ENCODE measurements at regions not wholly inside any gene's neighbourhood (a gene's known extent, or its start where the extent isn't known, plus 50 kb on each side); places are given as distances from the start of the nearest gene placed in this dataset.

DNA sequence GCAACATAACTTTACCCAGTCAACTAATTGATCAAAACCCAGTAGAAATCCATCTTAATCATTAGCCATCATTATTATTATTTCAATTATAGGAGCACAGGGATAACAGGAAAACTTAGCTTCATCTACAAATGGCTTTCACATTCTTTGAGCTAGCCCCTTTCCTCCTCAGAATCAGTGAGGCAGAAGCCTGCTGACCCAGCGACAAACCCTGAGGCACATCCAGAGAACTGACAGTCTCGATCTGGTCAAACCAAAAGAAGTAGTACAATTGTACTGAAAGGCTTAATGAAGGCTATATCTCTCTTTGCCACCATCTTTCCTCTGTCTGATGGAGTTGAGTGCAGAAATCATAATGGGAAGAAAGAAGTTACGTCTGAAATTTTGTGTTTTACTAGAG, 109.8 kb upstream of the ARID2 start:
- no peak overlapping the region for H2BK12ac ChIP-seq (ENCODE audit: low read length in 2 of 2)
- H3K9ac ChIP-seq (ENCODE audit: low read length), result no peak overlapping the region
- DNase-seq, result no peak
- no peak overlapping the region for H4K91ac ChIP-seq (ENCODE audit: low read length)
- peaks cover 2% of the 10 kb centered on the region for H3K4me1 ChIP-seq (ENCODE audit: control insufficient read depth, insufficient read depth, low read depth, low read length)
- no peak overlapping the region for H2AK5ac ChIP-seq (ENCODE audit: low read length, severe bottlenecking)
- H3K27ac ChIP-seq (ENCODE audit: low read length, poor library complexity, severe bottlenecking), result no peak overlapping the region
- H2BK15ac ChIP-seq (ENCODE audit: low read depth, poor library complexity, severe bottlenecking), result no peak overlapping the region
- WGBS, result 96% methylated on average over 3 of the region's 3 CpGs
- H3K14ac ChIP-seq (ENCODE audit: low read length in 2 of 2), result no peak overlapping the region
- H3K4me2 ChIP-seq (ENCODE audit: low read length, poor library complexity, severe bottlenecking), result no peak overlapping the region
- H3K23ac ChIP-seq (ENCODE audit: low read length in 2 of 2), result no peak overlapping the region
- no peak overlapping the region for H4K8ac ChIP-seq (ENCODE audit: low read length)
- H2BK120ac ChIP-seq (ENCODE audit: low read depth, low read length), result no peak overlapping the region
- H3K79me1 ChIP-seq (replicated peaks; ENCODE audit: low read length, poor library complexity, severe bottlenecking), result no peaks in the 10 kb centered on the region
- no peak overlapping the region for H2BK5ac ChIP-seq (ENCODE audit: low read depth, low read length, poor library complexity, severe bottlenecking)
- H3K9me3 ChIP-seq (ENCODE audit: control insufficient read depth, low read length), result peaks cover 6% of the 10 kb centered on the region
- H3K27me3 ChIP-seq (ENCODE audit: control insufficient read depth in 1 of 2, insufficient read depth in 1 of 2, low read length in 2 of 2), result no peaks in the 10 kb centered on the region
- no peak overlapping the region for H3K4ac ChIP-seq (ENCODE audit: low read depth in 1 of 2, low read length in 2 of 2)
- H2AFZ ChIP-seq (ENCODE audit: low read depth, low read length), result no peak overlapping the region
- no peak overlapping the region for H3K4me3 ChIP-seq (ENCODE audit: insufficient read depth in 1 of 2, low read depth in 1 of 2, low read length in 2 of 2)
- H3K36me3 ChIP-seq (ENCODE audit: control insufficient read depth in 1 of 2, insufficient read depth in 2 of 2, low read depth in 1 of 2, low read length in 2 of 2), result no peaks in the 10 kb centered on the region
- H3K18ac ChIP-seq (ENCODE audit: low read depth in 1 of 2, low read length in 2 of 2), result no peak overlapping the region

- H2AFZ ChIP-seq (ENCODE audit: low read depth, low read length), result no peak overlapping the region
- no peak overlapping the region for H3K14ac ChIP-seq (ENCODE audit: low read length in 2 of 2)
- H2BK120ac ChIP-seq (ENCODE audit: low read depth, low read length), result no peak overlapping the region
- H3K27ac ChIP-seq (ENCODE audit: low read length, poor library complexity, severe bottlenecking), result no peak overlapping the region
- no peak overlapping the region for H2BK15ac ChIP-seq (ENCODE audit: low read depth, poor library complexity, severe bottlenecking)
- H3K27me3 ChIP-seq (ENCODE audit: control insufficient read depth in 1 of 2, insufficient read depth in 1 of 2, low read length in 2 of 2), result no peaks in the 10 kb centered on the region
- no peak overlapping the region for H2BK12ac ChIP-seq (ENCODE audit: low read length in 2 of 2)
- no CpG with 5 or more reads among the region's 1 CpG for WGBS
- H3K18ac ChIP-seq (ENCODE audit: low read depth in 1 of 2, low read length in 2 of 2), result no peak overlapping the region
- H2BK5ac ChIP-seq (ENCODE audit: low read depth, low read length, poor library complexity, severe bottlenecking), result no peak overlapping the region
- DNase-seq, result no peak
- H3K36me3 ChIP-seq (ENCODE audit: control insufficient read depth in 1 of 2, insufficient read depth in 2 of 2, low read depth in 1 of 2, low read length in 2 of 2), result no peaks in the 10 kb centered on the region
- H3K9ac ChIP-seq (ENCODE audit: low read length), result no peak overlapping the region
- H3K4me3 ChIP-seq (ENCODE audit: insufficient read depth in 1 of 2, low read depth in 1 of 2, low read length in 2 of 2), result no peak overlapping the region
- H4K91ac ChIP-seq (ENCODE audit: low read length), result no peak overlapping the region
- no peak overlapping the region for H2AK5ac ChIP-seq (ENCODE audit: low read length, severe bottlenecking)
- H3K4me1 ChIP-seq (ENCODE audit: control insufficient read depth, insufficient read depth, low read depth, low read length), result no peaks in the 10 kb centered on the region
- no peak overlapping the region for H3K23ac ChIP-seq (ENCODE audit: low read length in 2 of 2)
- no peak overlapping the region for H3K4ac ChIP-seq (ENCODE audit: low read depth in 1 of 2, low read length in 2 of 2)
- H4K8ac ChIP-seq (ENCODE audit: low read length), result no peak overlapping the region
- no peak overlapping the region for H3K4me2 ChIP-seq (ENCODE audit: low read length, poor library complexity, severe bottlenecking)
- H3K9me3 ChIP-seq (ENCODE audit: control insufficient read depth, low read length), result peaks cover 6% of the 10 kb centered on the region
- no peaks in the 10 kb centered on the region for H3K79me1 ChIP-seq (replicated peaks; ENCODE audit: low read length, poor library complexity, severe bottlenecking)
Observed at GRCh38 chr12:45621703-45622102, 107.8 kb upstream of the ARID2 start.

DNA sequence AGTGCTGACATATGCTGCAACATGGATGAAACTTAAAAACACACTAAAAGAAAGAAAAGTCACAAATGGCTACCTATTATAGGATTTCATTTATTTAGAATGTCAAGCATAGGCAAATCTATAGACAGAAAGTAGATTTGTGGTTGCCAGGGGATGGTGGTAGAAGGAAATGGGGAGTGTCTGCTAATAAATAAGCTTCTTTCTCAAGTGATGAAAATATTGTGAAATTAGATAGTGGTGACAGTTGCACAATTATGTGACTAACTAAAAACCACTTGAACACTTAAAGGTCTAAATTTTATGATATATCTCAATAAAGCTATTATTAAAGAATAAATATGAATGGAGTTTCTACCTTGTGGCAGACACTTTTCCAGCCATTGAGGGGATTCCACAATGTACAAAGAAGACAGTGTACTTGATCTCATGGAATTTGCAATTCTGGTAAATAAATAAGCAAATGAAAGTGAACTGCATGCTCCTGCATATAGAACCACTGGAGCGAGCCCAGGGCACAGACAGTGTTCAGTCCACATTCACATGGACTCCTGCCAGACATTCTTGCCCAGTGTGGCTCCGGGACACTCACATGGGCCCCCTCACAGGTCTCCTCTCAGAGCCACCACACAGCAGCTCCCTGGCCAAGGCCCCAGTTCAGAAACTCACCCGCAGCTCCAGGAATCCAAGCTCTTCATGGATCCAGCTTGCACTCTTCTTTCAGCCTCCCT, 107.1 kb upstream of the ARID2 start:
- Histone ChIP-seq H2BK12ac (ENCODE audit: low read length in 2 of 2) (no peak overlapping the region), H3K27me3 (ENCODE audit: control insufficient read depth in 1 of 2, insufficient read depth in 1 of 2, low read length in 2 of 2) (no peaks in the 10 kb centered on the region), H2AFZ (ENCODE audit: low read depth, low read length) (no peak overlapping the region), H3K18ac (ENCODE audit: low read depth in 1 of 2, low read length in 2 of 2) (no peak overlapping the region), H3K4ac (ENCODE audit: low read depth in 1 of 2, low read length in 2 of 2) (no peak overlapping the region), H3K9me3 (ENCODE audit: control insufficient read depth, low read length) (peaks cover 6% of the 10 kb centered on the region), H2AK5ac (ENCODE audit: low read length, severe bottlenecking) (no peak overlapping the region), H3K14ac (ENCODE audit: low read length in 2 of 2) (no peak overlapping the region), H3K27ac (ENCODE audit: low read length, poor library complexity, severe bottlenecking) (no peak overlapping the region), H3K4me3 (ENCODE audit: insufficient read depth in 1 of 2, low read depth in 1 of 2, low read length in 2 of 2) (no peak overlapping the region), H4K91ac (ENCODE audit: low read length) (no peak overlapping the region), H3K36me3 (ENCODE audit: control insufficient read depth in 1 of 2, insufficient read depth in 2 of 2, low read depth in 1 of 2, low read length in 2 of 2) (no peaks in the 10 kb centered on the region), H2BK5ac (ENCODE audit: low read depth, low read length, poor library complexity, severe bottlenecking) (no peak overlapping the region), H2BK120ac (ENCODE audit: low read depth, low read length) (no peak overlapping the region), H4K8ac (ENCODE audit: low read length) (no peak overlapping the region), H3K79me1 (replicated peaks; ENCODE audit: low read length, poor library complexity, severe bottlenecking) (no peaks in the 10 kb centered on the region), H3K9ac (ENCODE audit: low read length) (no peak overlapping the region), H2BK15ac (ENCODE audit: low read depth, poor library complexity, severe bottlenecking) (no peak overlapping the region), H3K23ac (ENCODE audit: low read length in 2 of 2) (no peak overlapping the region), H3K4me1 (ENCODE audit: control insufficient read depth, insufficient read depth, low read depth, low read length) (no peaks in the 10 kb centered on the region), H3K4me2 (ENCODE audit: low read length, poor library complexity, severe bottlenecking) (no peak overlapping the region)
- WGBS, result 83% methylated on average over 3 of the region's 3 CpGs
- no peak for DNase-seq

DNA sequence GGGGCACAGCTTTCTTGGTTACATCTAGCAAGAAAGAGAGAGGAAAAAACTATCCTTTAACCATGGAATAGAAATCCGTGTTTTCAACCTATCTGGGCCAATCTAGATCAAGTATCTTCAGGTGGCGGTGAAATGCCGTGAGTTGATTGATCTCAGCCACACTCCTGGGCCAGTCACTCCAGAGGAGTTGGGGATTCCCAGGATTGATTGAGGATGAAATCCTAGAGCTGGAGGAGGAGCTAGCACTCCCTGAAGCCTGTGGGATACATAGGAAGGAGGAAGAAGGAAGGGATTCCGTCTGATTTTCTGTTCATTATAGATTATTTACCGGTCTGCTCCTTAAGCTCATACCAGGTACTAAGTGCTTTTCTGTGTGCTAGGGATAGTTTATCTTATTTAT, 106.3 kb upstream of the ARID2 start:
- H3K36me3 ChIP-seq (ENCODE audit: control insufficient read depth in 1 of 2, insufficient read depth in 2 of 2, low read depth in 1 of 2, low read length in 2 of 2), result no peaks in the 10 kb centered on the region
- H3K18ac ChIP-seq (ENCODE audit: low read depth in 1 of 2, low read length in 2 of 2), result no peak overlapping the region
- H3K79me1 ChIP-seq (replicated peaks; ENCODE audit: low read length, poor library complexity, severe bottlenecking), result no peaks in the 10 kb centered on the region
- H3K4me3 ChIP-seq (ENCODE audit: insufficient read depth in 1 of 2, low read depth in 1 of 2, low read length in 2 of 2), result no peak overlapping the region
- no peak overlapping the region for H2AK5ac ChIP-seq (ENCODE audit: low read length, severe bottlenecking)
- H3K14ac ChIP-seq (ENCODE audit: low read length in 2 of 2), result no peak overlapping the region
- H2BK15ac ChIP-seq (ENCODE audit: low read depth, poor library complexity, severe bottlenecking), result no peak overlapping the region
- H2BK120ac ChIP-seq (ENCODE audit: low read depth, low read length), result no peak overlapping the region
- peaks cover 6% of the 10 kb centered on the region for H3K9me3 ChIP-seq (ENCODE audit: control insufficient read depth, low read length)
- no peak overlapping the region for H2BK12ac ChIP-seq (ENCODE audit: low read length in 2 of 2)
- DNase-seq, result no peak
- 95% methylated on average over 3 of the region's 5 CpGs for WGBS
- H3K27me3 ChIP-seq (ENCODE audit: control insufficient read depth in 1 of 2, insufficient read depth in 1 of 2, low read length in 2 of 2), result no peaks in the 10 kb centered on the region
- no peak overlapping the region for H3K4ac ChIP-seq (ENCODE audit: low read depth in 1 of 2, low read length in 2 of 2)
- no peak overlapping the region for H4K8ac ChIP-seq (ENCODE audit: low read length)
- H3K27ac ChIP-seq (ENCODE audit: low read length, poor library complexity, severe bottlenecking), result no peak overlapping the region
- no peaks in the 10 kb centered on the region for H3K4me1 ChIP-seq (ENCODE audit: control insufficient read depth, insufficient read depth, low read depth, low read length)
- no peak overlapping the region for H2BK5ac ChIP-seq (ENCODE audit: low read depth, low read length, poor library complexity, severe bottlenecking)
- no peak overlapping the region for H3K23ac ChIP-seq (ENCODE audit: low read length in 2 of 2)
- H2AFZ ChIP-seq (ENCODE audit: low read depth, low read length), result no peak overlapping the region
- H3K9ac ChIP-seq (ENCODE audit: low read length), result no peak overlapping the region
- no peak overlapping the region for H4K91ac ChIP-seq (ENCODE audit: low read length)
- no peak overlapping the region for H3K4me2 ChIP-seq (ENCODE audit: low read length, poor library complexity, severe bottlenecking)
